ENCODE measurements at regions not wholly inside any gene's neighbourhood (a gene's known extent, or its start where the extent isn't known, plus 50 kb on each side); places are given as distances from the start of the nearest gene placed in this dataset.

GRCh38 chr12:82149045-82149444 lies 209.1 kb downstream of the CCDC59 start:
- no peaks in the 10 kb centered on the region for H3K4me1 Mint-ChIP-seq
- TF ChIP-seq CTCF (IDR thresholded peaks at IDR 0.05; ENCODE audit: unreplicated experiment in 3 of 3): no peak
- H3K4me3 Mint-ChIP-seq: no peak overlapping the region
- H3K27ac Mint-ChIP-seq: no peak overlapping the region
- H3K27me3 Mint-ChIP-seq (ENCODE audit: low read depth): no peaks in the 10 kb centered on the region
- H3K9me3 Mint-ChIP-seq: no peaks in the 10 kb centered on the region
- H3K36me3 Mint-ChIP-seq (ENCODE audit: low read depth): no peaks in the 10 kb centered on the region

GRCh38 chr12:82146740-82147139 lies 211.4 kb downstream of the CCDC59 start:
- H3K4me1 Mint-ChIP-seq: no peaks in the 10 kb centered on the region
- no peak overlapping the region for H3K27ac Mint-ChIP-seq
- no peak for TF ChIP-seq CTCF (IDR thresholded peaks at IDR 0.05; ENCODE audit: unreplicated experiment in 3 of 3)
- H3K36me3 Mint-ChIP-seq (ENCODE audit: low read depth): no peaks in the 10 kb centered on the region
- H3K27me3 Mint-ChIP-seq (ENCODE audit: low read depth): no peaks in the 10 kb centered on the region
- no peak overlapping the region for H3K4me3 Mint-ChIP-seq
- no peaks in the 10 kb centered on the region for H3K9me3 Mint-ChIP-seq

GRCh38 chr12:82144505-82144904 lies 213.7 kb downstream of the CCDC59 start:
- Mint-ChIP-seq H3K27ac (no peak overlapping the region), H3K4me3 (no peak overlapping the region), H3K9me3 (no peaks in the 10 kb centered on the region), H3K4me1 (no peaks in the 10 kb centered on the region), H3K36me3 (ENCODE audit: low read depth) (no peaks in the 10 kb centered on the region), H3K27me3 (ENCODE audit: low read depth) (no peaks in the 10 kb centered on the region)
- no peak for TF ChIP-seq CTCF (IDR thresholded peaks at IDR 0.05; ENCODE audit: unreplicated experiment in 3 of 3)

- Mint-ChIP-seq H3K36me3 (ENCODE audit: low read depth) (no peaks in the 10 kb centered on the region), H3K4me3 (no peak overlapping the region)
These were observed 225.8 kb downstream of the CCDC59 start for GRCh38 chr12:82132390-82132789.

GRCh38 chr12:82130762-82131161 lies 227.4 kb downstream of the CCDC59 start:
- Mint-ChIP-seq H3K4me1 (no peaks in the 10 kb centered on the region), H3K36me3 (ENCODE audit: low read depth) (no peaks in the 10 kb centered on the region), H3K9me3 (peaks cover 3% of the 10 kb centered on the region), H3K27me3 (ENCODE audit: low read depth) (no peaks in the 10 kb centered on the region), H3K4me3 (no peak overlapping the region), H3K27ac (no peak overlapping the region)
- TF ChIP-seq CTCF (IDR thresholded peaks at IDR 0.05; ENCODE audit: unreplicated experiment in 3 of 3): no peak

More at GRCh38 chr12:82132390-82132789, 225.8 kb downstream of the CCDC59 start:
- Mint-ChIP-seq H3K9me3 (peaks cover 2% of the 10 kb centered on the region), H3K27me3 (ENCODE audit: low read depth) (no peaks in the 10 kb centered on the region), H3K4me1 (no peaks in the 10 kb centered on the region), H3K27ac (no peak overlapping the region)
- no peak for TF ChIP-seq CTCF (IDR thresholded peaks at IDR 0.05; ENCODE audit: unreplicated experiment in 3 of 3)

GRCh38 chr12:82124711-82125380 lies 233.3 kb downstream of the CCDC59 start:
- H3K9me3 Mint-ChIP-seq: peaks cover 7% of the 10 kb centered on the region
- peaks cover 3% of the 10 kb centered on the region for H3K27me3 Mint-ChIP-seq (ENCODE audit: low read depth)
- no peak for TF ChIP-seq CTCF (IDR thresholded peaks at IDR 0.05; ENCODE audit: unreplicated experiment in 3 of 3)
- H3K4me3 Mint-ChIP-seq: no peak overlapping the region
- H3K36me3 Mint-ChIP-seq (ENCODE audit: low read depth): no peaks in the 10 kb centered on the region
- no peaks in the 10 kb centered on the region for H3K4me1 Mint-ChIP-seq
- H3K27ac Mint-ChIP-seq: no peak overlapping the region
